Effector CD8-positive, alpha-beta T cell (primary cell): ENCODE measurements at regions not wholly inside any gene's neighbourhood (a gene's known extent, or its start where the extent isn't known, plus 50 kb on each side); places are given as distances from the start of the nearest gene placed in this dataset.

Experiments used
- DNase-seq: peaks from one replicate; lab custom pipeline; 2025; lab: John Stamatoyannopoulos, UW

GRCh38 chr3:31004025-31004678 lies 109.7 kb upstream of the GADL1 start:
- no peak for DNase-seq

DNA sequence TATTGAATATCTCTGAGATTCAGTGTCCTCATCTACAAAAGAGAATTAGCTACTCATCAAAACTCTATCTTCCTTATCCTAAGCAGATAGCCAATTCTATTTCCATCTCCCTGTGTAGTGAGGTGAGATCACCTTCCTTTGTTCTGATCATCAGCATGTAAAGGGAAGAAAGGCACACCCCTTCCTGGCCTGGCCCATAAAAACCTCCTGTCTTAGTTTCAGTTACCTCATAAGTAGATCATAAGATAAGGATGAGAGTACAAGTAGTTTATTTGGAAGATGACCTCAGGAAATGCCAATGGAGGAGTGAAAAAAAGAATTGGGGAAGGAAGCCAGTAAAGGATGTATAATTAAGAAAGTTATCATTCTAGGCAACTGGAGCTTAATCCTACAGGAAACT lies 114.5 kb upstream of the GADL1 start:
- DNase-seq: no peak

DNA sequence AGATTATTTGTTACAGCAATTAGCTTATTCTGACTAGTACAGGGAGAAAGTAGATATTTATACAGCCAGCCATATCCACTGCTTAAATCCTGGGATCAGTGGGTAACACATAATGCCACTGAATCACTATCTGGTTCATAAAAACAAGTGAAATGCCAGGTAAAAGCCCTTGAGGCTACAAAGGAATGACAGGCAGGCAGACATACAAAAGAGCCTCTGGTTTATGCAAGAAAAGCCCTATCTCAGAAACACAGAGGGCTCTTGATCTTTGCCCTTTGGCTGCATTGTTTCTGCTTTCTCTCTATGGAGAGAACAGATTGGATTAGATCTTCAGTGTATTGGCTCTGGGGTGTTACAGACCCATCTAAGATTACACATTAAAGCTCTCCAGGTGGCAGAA lies 115.4 kb upstream of the GADL1 start:
- DNase-seq: no peak

DNA sequence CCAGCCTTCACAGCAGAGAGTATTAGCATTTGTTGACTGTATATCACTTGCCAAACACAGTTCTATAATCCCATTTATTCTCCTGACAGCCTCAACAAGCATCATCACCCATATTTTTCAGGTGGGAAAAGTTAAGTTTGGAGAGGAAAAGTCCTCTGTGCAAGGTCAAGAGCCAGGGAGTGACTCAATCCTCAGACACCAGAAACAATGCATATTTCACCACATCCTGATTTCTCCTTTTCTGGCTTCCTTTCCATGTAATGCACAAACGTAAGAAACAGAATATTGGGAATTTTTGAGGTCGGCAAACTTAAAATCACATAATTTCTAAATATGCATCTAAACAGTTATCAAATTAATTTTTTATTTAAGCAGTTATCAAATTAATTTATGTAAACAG lies 116.0 kb upstream of the GADL1 start:
- DNase-seq: no peak

- DNase-seq: no peak
These were observed 116.9 kb upstream of the GADL1 start for GRCh38 chr3:31011380-31011779.

- no peak for DNase-seq
These were observed 118.6 kb upstream of the GADL1 start for GRCh38 chr3:31013090-31013489.

DNA sequence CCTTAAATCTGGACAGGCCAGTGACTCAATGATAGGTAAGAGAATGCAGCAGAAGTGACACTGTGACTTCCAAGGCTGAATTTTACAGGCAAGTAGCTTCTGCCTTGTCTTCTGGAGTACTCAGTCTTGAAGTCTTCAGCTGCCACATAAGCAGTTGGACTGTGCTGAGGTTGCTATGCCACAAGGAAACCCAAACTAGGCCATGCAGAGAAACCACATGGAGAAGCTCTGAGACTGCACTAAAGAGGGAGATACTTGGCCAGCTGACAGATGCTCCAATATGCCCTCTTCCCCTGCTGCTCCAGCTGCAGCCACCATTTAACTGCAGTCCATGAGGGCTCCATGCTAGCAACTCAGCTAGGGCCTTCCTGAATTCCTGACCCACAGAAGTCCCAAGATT lies 119.4 kb upstream of the GADL1 start:
- no peak for DNase-seq

DNA sequence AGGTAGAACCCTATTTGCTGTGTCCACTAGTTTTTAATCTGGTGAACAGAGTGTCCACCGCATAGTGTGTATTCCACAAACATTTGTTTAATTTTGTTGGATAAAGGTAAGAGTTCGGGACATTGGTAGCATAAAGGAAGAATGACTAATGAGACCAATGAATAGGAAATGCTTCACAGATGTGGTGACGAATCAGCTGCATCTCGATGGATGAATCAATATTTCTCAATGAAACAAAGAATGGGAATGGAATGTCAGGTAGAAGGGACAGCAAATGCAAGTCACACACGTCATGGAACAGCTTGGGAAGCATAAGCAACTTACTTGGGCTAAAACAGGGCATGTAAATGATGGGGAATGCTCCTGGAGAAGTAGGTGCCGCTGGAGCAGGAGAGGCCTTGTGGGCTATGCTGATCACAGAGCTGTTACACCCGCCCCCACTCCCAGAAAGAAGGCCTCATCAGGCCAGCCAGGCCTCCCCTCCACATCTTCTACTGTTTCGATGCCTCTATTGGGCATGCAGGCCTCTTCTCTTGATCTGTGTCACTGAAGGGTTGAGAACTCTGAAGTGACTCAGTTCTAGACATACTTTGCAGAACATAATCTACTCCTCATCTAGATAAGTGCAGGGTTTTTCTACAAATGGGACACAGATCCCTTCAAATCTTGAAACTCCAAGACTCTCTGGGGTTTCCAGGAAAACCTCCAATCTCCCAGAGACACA lies 120.0 kb upstream of the GADL1 start:
- no peak for DNase-seq

GRCh38 chr3:31016196-31016595 lies 121.7 kb upstream of the GADL1 start:
- no peak for DNase-seq

DNA sequence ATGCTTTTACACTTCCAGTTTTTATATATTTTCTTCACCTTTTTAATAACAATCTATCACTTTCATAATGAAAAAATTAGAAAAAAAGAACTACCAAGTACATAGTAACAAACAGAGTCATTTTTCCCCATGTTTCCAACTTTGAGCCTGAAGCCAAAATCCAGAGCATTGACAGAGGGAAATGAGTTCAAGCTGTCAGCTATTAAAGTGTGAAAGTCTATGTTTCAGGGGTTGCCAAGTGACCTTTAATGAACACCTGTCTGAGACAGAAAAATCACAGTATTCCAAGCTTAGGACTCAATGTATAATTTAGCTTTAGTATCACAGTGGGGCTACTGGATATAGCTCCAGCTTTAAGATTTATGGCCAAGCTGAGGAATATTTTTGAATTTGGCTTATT lies 128.3 kb upstream of the GADL1 start:
- DNase-seq: no peak

DNA sequence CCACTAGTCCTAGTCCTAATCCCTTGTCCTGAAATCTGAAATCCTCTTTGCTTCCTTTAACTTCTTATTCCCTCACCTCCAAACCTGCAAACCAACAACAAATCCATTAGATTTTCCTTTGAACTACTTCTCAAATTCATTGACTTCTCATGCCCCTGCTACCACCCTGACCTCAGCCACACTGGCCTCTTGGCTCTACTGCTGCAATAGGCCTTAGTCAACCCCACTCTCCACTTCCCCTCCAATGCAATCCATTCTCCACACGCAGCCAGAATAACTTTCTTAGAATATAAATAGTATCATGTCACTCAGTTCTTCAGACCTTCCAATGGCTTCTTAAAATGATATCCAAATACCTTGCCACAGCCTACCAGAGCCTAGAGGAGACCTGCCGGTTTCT lies 131.1 kb upstream of the GADL1 start:
- no peak for DNase-seq

DNA sequence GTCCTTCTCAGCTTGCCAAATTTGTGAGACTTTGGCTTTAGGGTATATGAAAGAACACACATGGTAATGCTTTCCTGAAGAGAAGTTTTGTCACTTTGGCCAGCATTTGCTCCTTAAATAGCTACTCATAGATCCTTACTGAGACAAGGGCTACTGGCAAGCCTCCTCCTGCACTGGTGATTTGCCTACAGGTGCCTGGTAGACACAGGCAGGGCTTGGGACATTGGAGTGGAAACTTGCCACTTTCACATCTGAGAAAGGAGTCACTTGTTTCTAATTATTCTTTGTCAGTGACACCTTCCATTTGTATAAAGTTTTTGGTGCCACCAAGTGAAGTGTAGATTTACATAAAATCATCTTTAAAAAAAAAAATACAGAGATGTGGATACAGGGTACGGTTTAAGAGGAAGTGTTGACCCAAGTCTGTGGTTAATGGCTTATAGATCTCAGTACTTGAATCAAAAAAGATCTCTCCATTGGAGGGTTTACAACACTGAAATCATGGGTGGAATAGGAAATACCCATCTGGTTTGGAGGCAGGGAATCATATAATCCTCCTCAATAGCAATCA lies 132.8 kb upstream of the GADL1 start:
- DNase-seq: no peak

DNA sequence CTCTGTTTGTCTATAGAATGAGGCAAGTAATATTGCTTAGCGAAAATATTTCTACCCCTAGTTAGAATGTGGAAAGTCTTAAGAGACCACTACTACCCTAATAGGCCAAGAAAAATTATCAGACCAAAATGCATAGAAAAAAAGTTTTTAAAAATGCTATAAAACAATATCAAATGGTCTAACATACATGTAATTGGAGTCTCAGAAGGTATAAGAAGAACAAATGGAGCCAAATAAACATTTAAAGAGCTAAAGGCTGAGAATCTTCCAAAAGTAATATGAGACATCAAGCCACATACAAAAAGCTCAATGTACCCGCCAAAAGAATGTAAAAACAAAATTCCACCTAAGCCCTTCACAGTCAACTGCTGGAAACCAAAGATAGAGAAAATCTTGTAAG lies 133.5 kb upstream of the GADL1 start:
- DNase-seq: no peak

DNA sequence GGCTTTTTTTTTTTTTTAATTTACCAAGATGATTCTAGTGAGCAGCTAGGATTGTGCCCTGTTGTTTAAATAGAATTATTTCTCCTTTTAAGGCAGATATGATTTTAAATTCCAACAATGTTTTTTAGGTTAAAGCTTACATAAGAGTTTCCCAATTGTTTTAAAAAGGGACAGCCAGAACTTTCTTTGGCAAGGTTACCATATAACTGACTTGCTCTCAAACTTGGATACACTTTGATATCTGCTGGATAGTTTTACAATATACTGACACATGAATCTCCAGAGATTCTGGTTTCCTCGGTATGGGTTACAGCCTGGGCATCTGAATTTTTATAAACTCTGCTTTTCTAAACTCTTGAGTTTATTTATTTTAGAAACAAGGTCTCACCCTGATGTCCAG lies 134.3 kb upstream of the GADL1 start:
- no peak for DNase-seq

GRCh38 chr3:31029706-31030105 lies 135.2 kb upstream of the GADL1 start:
- no peak for DNase-seq

DNA sequence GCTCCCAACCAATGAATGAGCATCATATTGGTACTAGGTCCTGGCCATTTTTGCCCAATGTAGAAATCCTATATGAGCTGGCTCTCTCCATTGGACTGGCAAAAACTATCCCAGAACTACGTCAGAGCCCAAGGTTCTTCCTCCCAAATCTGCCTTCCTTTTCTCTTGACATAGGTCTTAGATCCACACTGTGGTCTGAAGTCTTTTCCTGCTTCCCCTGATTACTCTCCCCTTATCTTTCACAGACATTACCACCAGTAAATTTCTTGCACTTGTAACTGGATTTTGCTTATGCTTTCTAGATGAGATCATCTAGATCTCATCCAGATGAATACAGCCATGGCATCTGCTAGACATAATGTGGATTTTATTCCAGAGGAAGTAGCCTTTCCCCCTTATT lies 141.2 kb upstream of the GADL1 start:
- DNase-seq: no peak

DNA sequence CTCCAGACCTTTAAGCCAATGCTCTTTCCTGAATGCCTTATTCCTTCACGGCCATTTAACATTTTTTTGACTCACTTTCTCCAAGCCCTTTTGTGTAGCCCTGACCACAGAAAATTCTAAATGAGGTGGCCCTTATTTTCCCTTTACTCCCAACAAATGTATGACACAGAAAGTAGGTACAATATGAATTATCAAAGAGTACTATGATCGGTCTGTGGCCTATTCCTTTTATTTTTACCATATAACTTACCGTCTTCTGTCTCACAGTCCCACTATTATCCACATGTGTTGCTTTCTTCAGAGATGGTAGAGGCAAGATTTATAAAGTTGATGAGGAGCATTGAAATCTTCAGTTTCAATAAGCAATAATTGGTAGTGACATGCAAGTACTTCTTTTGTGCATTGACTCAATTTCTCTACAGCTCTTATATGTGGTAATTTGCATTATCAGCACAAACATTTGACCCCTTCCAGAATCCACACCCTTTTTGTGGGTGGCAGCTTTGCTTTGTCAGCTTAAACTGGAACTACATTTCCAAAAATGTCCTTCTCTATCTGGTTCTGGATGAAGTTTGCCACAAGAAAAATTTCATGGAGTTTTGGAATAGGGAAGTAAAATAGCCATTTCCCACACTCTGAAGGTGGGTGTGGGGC lies 143.8 kb upstream of the GADL1 start:
- DNase-seq: no peak

GRCh38 chr3:31039145-31039544 lies 144.7 kb upstream of the GADL1 start:
- no peak for DNase-seq

DNA sequence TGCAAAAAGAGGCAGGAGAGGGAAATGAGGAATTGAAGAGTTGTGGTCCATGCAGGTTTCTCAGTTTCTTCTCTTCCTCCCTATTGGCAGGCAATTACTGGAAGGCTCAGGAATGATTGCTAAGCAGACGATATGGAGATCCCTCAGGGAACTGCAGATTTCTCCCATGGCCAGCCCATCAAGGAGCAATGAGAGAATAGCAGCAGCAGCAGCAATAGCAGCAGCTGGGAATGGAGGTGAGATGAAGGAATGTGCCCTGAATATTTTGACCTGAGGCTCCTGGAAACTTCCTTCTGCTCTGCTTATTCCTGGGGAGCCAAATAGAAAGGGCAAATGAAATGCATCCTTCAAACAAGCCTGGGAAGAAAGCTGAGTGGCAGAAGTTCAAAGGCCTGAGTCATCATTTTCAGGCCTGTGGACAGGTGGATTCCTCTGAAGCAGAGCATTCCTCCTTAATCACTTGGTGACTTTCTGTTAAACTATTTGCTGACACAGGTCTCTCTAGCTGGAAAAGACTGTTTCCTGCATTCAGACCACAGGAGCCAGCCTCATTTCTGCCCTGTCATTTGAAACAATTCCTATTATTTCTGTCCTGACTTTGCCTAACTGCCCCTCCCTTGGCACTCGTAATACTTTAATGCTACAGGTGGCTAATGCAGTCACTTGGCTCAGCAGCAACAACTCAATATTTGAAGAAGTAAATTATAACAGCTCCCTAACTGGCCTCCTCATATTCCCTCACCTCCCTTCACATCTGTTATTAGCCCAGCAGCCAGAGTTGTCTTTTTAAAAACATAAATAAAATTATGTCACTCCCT lies 146.9 kb upstream of the GADL1 start:
- DNase-seq: no peak

DNA sequence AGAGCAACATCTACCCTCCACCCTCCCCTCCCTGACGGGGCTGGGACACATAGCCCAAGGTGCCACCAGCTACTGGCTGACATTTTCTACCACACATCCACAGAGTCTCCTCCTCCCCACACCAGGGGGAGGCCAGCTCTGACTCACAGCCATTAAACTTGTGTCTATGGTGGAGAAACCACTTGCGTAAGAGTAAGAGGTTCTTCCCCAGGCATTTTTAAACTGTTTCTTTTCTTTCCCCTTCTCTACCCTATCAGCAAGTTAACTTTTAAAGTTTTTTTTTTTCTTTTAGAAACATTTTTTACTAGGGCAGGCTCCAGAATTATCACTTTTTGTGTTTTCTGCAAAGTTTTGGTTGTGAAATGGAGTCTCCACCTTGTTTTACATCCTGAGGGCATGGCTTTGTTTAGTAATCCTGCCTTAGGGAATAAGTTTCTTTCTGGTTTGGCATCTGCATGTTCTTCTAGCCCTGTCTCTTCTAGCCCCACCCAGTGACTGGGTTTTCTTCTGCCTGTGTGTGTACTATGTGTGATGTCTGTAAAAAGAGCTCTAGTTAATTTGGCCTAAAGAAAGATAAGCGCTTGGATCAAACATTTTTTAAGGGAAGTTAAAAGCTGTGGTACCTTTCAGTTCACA lies 148.8 kb upstream of the GADL1 start:
- DNase-seq: no peak

GRCh38 chr3:31047673-31048072 lies 153.2 kb upstream of the GADL1 start:
- no peak for DNase-seq

GRCh38 chr3:31048143-31048542 lies 153.7 kb upstream of the GADL1 start:
- no peak for DNase-seq
